IPS-NIHi11 (cell line): ENCODE measurements at regions not wholly inside any gene's neighbourhood (a gene's known extent, or its start where the extent isn't known, plus 50 kb on each side); places are given as distances from the start of the nearest gene placed in this dataset.
"Not testable (repeated sequence)": the region's sequence is repeated elsewhere in the genome, so short reads cannot be mapped to it uniquely, and the experiment has no call there.

Experiments
- DNase-seq: peaks from one replicate; pipeline ENCODE4 v3.0.0; 2012; ENCODE audit warnings: mixed read lengths, low spot score

GRCh38 chr2:238761868-238762267 lies 86.0 kb upstream of the TWIST2 start:
- DNase-seq = peak; percentile 81

GRCh38 chr2:238763471-238763995 lies 84.4 kb upstream of the TWIST2 start:
- no peak for DNase-seq

- DNase-seq = no peak
These were observed 82.3 kb upstream of the TWIST2 start for GRCh38 chr2:238765590-238765989.

GRCh38 chr2:238771218-238771617 lies 76.7 kb upstream of the TWIST2 start:
- DNase-seq = peak; percentile 60

GRCh38 chr2:238771639-238772038 lies 76.2 kb upstream of the TWIST2 start:
- no peak for DNase-seq

- DNase-seq = no peak
These were observed 75.1 kb upstream of the TWIST2 start for GRCh38 chr2:238772635-238773297.

GRCh38 chr2:238773472-238773871 lies 74.4 kb upstream of the TWIST2 start:
- DNase-seq = no peak

- no peak for DNase-seq
These were observed 73.8 kb upstream of the TWIST2 start for GRCh38 chr2:238774071-238774470.

- DNase-seq = no peak
These were observed 72.8 kb upstream of the TWIST2 start for GRCh38 chr2:238774980-238775509.

GRCh38 chr2:238775591-238775990 lies 72.3 kb upstream of the TWIST2 start:
- DNase-seq = no peak

- DNase-seq = no peak
These were observed 71.7 kb upstream of the TWIST2 start for GRCh38 chr2:238776003-238776760.

- not testable (repeated sequence) for DNase-seq
These were observed 71.2 kb upstream of the TWIST2 start for GRCh38 chr2:238776761-238777046.

GRCh38 chr2:238777369-238778067 lies 70.4 kb upstream of the TWIST2 start:
- no peak for DNase-seq

GRCh38 chr2:238784671-238785527 lies 63.0 kb upstream of the TWIST2 start:
- peak; percentile 80 for DNase-seq

GRCh38 chr2:238785528-238785860 lies 62.4 kb upstream of the TWIST2 start:
- DNase-seq = no peak

GRCh38 chr2:238786379-238786778 lies 61.5 kb upstream of the TWIST2 start:
- DNase-seq = no peak

- DNase-seq = no peak
These were observed 60.9 kb upstream of the TWIST2 start for GRCh38 chr2:238786792-238787490.

- no peak for DNase-seq
These were observed 60.4 kb upstream of the TWIST2 start for GRCh38 chr2:238787501-238787900.

GRCh38 chr2:238789317-238789806 lies 58.5 kb upstream of the TWIST2 start:
- DNase-seq = no peak

GRCh38 chr2:238790126-238790832 lies 57.6 kb upstream of the TWIST2 start:
- no peak for DNase-seq
